ENCODE measurements at regions not wholly inside any gene's neighbourhood (a gene's known extent, or its start where the extent isn't known, plus 50 kb on each side); places are given as distances from the start of the nearest gene placed in this dataset.

GRCh38 chr9:682633-683508, 158.6 kb upstream of the DMRT1 start (continued):
- no peak; the same call in 1 of the 2 replicates for TF ChIP-seq PLSCR1 (CRISPR knock-in tag; IDR thresholded peaks at IDR 0.05; ENCODE audit: borderline replicate concordance)
- TF ChIP-seq RXRA (CRISPR knock-in tag; IDR thresholded peaks at IDR 0.05), result peak; percentile 98
- TF ChIP-seq IRF1 (CRISPR knock-in tag; IDR thresholded peaks at IDR 0.05; ENCODE audit: low read depth), result no peak; the same call in 1 of the 2 replicates
- no peak for TF ChIP-seq ZSCAN25 (CRISPR knock-in tag; IDR thresholded peaks at IDR 0.05)
- TF ChIP-seq ZNF546 (CRISPR knock-in tag; conservative IDR thresholded peaks at IDR 0.05), result 0 out of 2 replicates have a peak, but pooled peaks have one; percentile 39
- peak; percentile 83; the same call in 1 of the 2 replicates for TF ChIP-seq ARID2 (CRISPR knock-in tag; IDR thresholded peaks at IDR 0.05; ENCODE audit: borderline replicate concordance)
- no peak; the same call in 1 of the 2 replicates for TF ChIP-seq ZNF749 (CRISPR knock-in tag; IDR thresholded peaks at IDR 0.05; ENCODE audit: borderline replicate concordance)
- TF ChIP-seq NFE2 (CRISPR knock-in tag; IDR thresholded peaks at IDR 0.05), result no peak; the same call in 1 of the 2 replicates
- TF ChIP-seq ZHX1 (CRISPR knock-in tag; IDR thresholded peaks at IDR 0.05; ENCODE audit: low read depth), result no peak; the same call in 1 of the 2 replicates
- no peak for TF ChIP-seq ZNF83 (CRISPR knock-in tag; IDR thresholded peaks at IDR 0.05; ENCODE audit: borderline replicate concordance)
- no peak for TF ChIP-seq ZSCAN30 (CRISPR knock-in tag; IDR thresholded peaks at IDR 0.05)
- TF ChIP-seq ZNF180 (CRISPR knock-in tag; IDR thresholded peaks at IDR 0.05; ENCODE audit: borderline replicate concordance, low read depth), result no peak
- TF ChIP-seq HNF1B (CRISPR knock-in tag; IDR thresholded peaks at IDR 0.05), result peak; percentile 97
- TF ChIP-seq THAP11 (CRISPR knock-in tag; IDR thresholded peaks at IDR 0.05), result peak; percentile 74
- peak; percentile 52; the same call in 1 of the 2 replicates for TF ChIP-seq SP4 (CRISPR knock-in tag; IDR thresholded peaks at IDR 0.05)
- no peak for TF ChIP-seq PRDM4 (CRISPR knock-in tag; IDR thresholded peaks at IDR 0.05; ENCODE audit: borderline replicate concordance)

Data from HepG2 (cell line).